Spleen (tissue), 11 donors: ENCODE measurements at regions not wholly inside any gene's neighbourhood (a gene's known extent, or its start where the extent isn't known, plus 50 kb on each side); places are given as distances from the start of the nearest gene placed in this dataset.
"Not testable (repeated sequence)": the region's sequence is repeated elsewhere in the genome, so short reads cannot be mapped to it uniquely, and the experiment has no call there.

Experiments used
- DNase-seq: peaks from one replicate; pipeline ENCODE4 v3.0.0-alpha.2; 2020
- H3K27ac ChIP-seq, 8 donors: fragments of 200-600 bp; sonication (generic) in 7 of 8; 1 replicate in 4 of 8; 2 replicates in 4 of 8; pipeline versions ENCODE4 v1.5.0 to v1.8.0; 2016 to 2021; ENCODE audit warnings: inconsistent platforms in 4 of 8, mild to moderate bottlenecking in 4 of 8, moderate library complexity in 1 of 8
- H3K27me3 ChIP-seq, 7 donors: fragments of 200-600 bp; sonication (generic) in 6 of 7; replicated peaks in 1 of 7; 1 replicate in 4 of 7; 2 replicates in 3 of 7; pipeline versions ENCODE4 v1.5.0 to v1.8.0; 2016 to 2021; ENCODE audit warnings: inconsistent platforms in 3 of 7, mild to moderate bottlenecking in 1 of 7
- H3K36me3 ChIP-seq, 6 donors: fragments of 200-600 bp; sonication (generic) in 5 of 6; 1 replicate in 4 of 6; 2 replicates in 2 of 6; pipeline versions ENCODE4 v1.5.0 to v1.8.0; 2016 to 2021; ENCODE audit warnings: inconsistent platforms in 2 of 6
- H3K4me1 ChIP-seq, 6 donors: fragments of 200-600 bp; sonication (generic) in 5 of 6; 1 replicate in 3 of 6; 2 replicates in 3 of 6; pipeline versions ENCODE4 v1.5.0 to v1.8.0; 2016 to 2021; ENCODE audit warnings: inconsistent platforms in 3 of 6
- H3K4me3 ChIP-seq, 8 donors: fragments of 200-600 bp; sonication (generic) in 7 of 8; 1 replicate in 4 of 8; 2 replicates in 4 of 8; pipeline versions ENCODE4 v1.5.0 to v1.8.0; 2016 to 2021; ENCODE audit warnings: inconsistent platforms in 4 of 8, mild to moderate bottlenecking in 4 of 8, moderate library complexity in 2 of 8
- H3K9me3 ChIP-seq, 8 donors: fragments of 200-600 bp; sonication (generic) in 7 of 8; 1 replicate in 4 of 8; 2 replicates in 4 of 8; pipeline versions ENCODE4 v1.5.0 to v1.8.0; 2016 to 2021; ENCODE audit warnings: inconsistent platforms in 4 of 8
- CTCF ChIP-seq, 11 experiments: fragments of 200-600 bp in 7 of 11; fragments of 450-650 bp in 4 of 11; sonication (generic) in 4 of 11; IDR thresholded peaks in 8 of 11; conservative IDR thresholded peaks in 3 of 11; 1 replicate in 7 of 11; 2 replicates in 4 of 11; pipeline versions ENCODE4 v1.4.0 to v1.8.0; 2016 to 2021; ENCODE audit warnings: antibody characterized with exemption in 11 of 11, inconsistent platforms in 4 of 11, mild to moderate bottlenecking in 1 of 11
- POLR2A ChIP-seq, 3 donors: fragments of 450-650 bp; IDR thresholded peaks; one replicate each; pipeline ENCODE4 v1.5.1; 2017; ENCODE audit warnings: antibody characterized with exemption in 3 of 3, mild to moderate bottlenecking in 1 of 3
- POLR2AphosphoS5 ChIP-seq, 3 donors: sonication (generic); formaldehyde crosslinking; IDR thresholded peaks; one replicate each; pipeline ENCODE4 v1.5.1; 2017; ENCODE audit warnings: antibody characterized with exemption in 3 of 3
- WGBS, 5 donors: extraction: QIAGEN DNeasy Blood & Tissue Kit in 3 of 5; methylation state at CpG; one replicate each; pipeline versions ENCODE4 v1.1.5 to v1.1.7; 2013 to 2018; 5-methylcytosine and 5-hydroxymethylcytosine counted together
- intact Hi-C: fragments of 100-400 bp; cut with DNase I; formaldehyde crosslinking; loops from one replicate; pipeline ENCODE4 v1.15.0; 2023; ENCODE audit warnings: low total_unique reads
- donor health status: healthy with polysubstance abuse.
- donor health status: DM: no; HTN: no; CAD: no; lungs with moderate emphysema.
- donor health status: DM: no; HTN: no; CAD: no.
- donor health status: Bipolar disorder and iron deficiency.
- donor health status: healthy.
- donor health status: DM: no; HTN: no; CAD: no.
- donor health status: DM: yes; HTN: yes; CAD: no.

- WGBS, 5 donors: 77 to 89% (median 83%) methylated on average over 3 of the region's 3 CpGs
- no peak for TF ChIP-seq POLR2AphosphoS5 (IDR thresholded peaks at IDR 0.05)
- no peak for TF ChIP-seq POLR2A (IDR thresholded peaks at IDR 0.05)
- no peak for TF ChIP-seq CTCF (IDR thresholded peaks at IDR 0.05 in 8 of 11, conservative IDR thresholded peaks at IDR 0.05 in 3 of 11)
- H3K4me1 ChIP-seq: no peaks in the 10 kb centered on the region
- no peak for DNase-seq
- intact Hi-C loops: no loop called here
- no peaks in the 10 kb centered on the region for H3K36me3 ChIP-seq
- H3K27me3 ChIP-seq: no peaks in the 10 kb centered on the region
- H3K27ac ChIP-seq: no peak overlapping the region
- H3K4me3 ChIP-seq: no peak overlapping the region
- peaks cover 0 to 4% (median 0%) of the 10 kb centered on the region in 8 donors for H3K9me3 ChIP-seq
Measured at GRCh38 chr13:66076417-66076816, 1153.7 kb downstream of the PCDH9 start.

- H3K36me3 ChIP-seq: no peaks in the 10 kb centered on the region
- no peak for TF ChIP-seq POLR2A (IDR thresholded peaks at IDR 0.05)
- TF ChIP-seq CTCF (IDR thresholded peaks at IDR 0.05 in 8 of 11, conservative IDR thresholded peaks at IDR 0.05 in 3 of 11): no peak
- TF ChIP-seq POLR2AphosphoS5 (IDR thresholded peaks at IDR 0.05): no peak
- H3K27me3 ChIP-seq: no peaks in the 10 kb centered on the region
- peaks cover 0 to 4% (median 0%) of the 10 kb centered on the region in 8 donors for H3K9me3 ChIP-seq
- no peak overlapping the region for H3K4me3 ChIP-seq
- intact Hi-C loops: no loop called here
- DNase-seq: no peak
- H3K27ac ChIP-seq: no peak overlapping the region
- no peaks in the 10 kb centered on the region for H3K4me1 ChIP-seq
- WGBS, 5 donors: 74 to 93% (median 86%) methylated on average over 4 of the region's 4 CpGs
Measured at GRCh38 chr13:66074018-66074615, 1156.0 kb downstream of the PCDH9 start.

GRCh38 chr13:66072097-66072496 is 1158.0 kb downstream of the PCDH9 start:
- H3K4me3 ChIP-seq, H3K27ac ChIP-seq, H3K9me3 ChIP-seq, H3K36me3 ChIP-seq, H3K27me3 ChIP-seq, H3K4me1 ChIP-seq, intact Hi-C loops, DNase-seq: not testable (repeated sequence)
- WGBS, 5 donors: 67 to 83% (median 77%) methylated on average over 2 of the region's 2 CpGs

GRCh38 chr13:66071608-66072007 is 1158.5 kb downstream of the PCDH9 start:
- Histone ChIP-seq H3K4me1 (no peaks in the 10 kb centered on the region), H3K4me3 (no peak overlapping the region), H3K36me3 (no peaks in the 10 kb centered on the region), H3K9me3 (peaks cover 0 to 4% (median 0%) of the 10 kb centered on the region in 8 donors), H3K27ac (no peak overlapping the region), H3K27me3 (no peaks in the 10 kb centered on the region)
- WGBS, 5 donors: 85 to 95% (median 90%) methylated on average over 8 of the region's 8 CpGs
- intact Hi-C loops: no loop called here
- no peak for TF ChIP-seq POLR2AphosphoS5 (IDR thresholded peaks at IDR 0.05)
- TF ChIP-seq POLR2A (IDR thresholded peaks at IDR 0.05): no peak
- TF ChIP-seq CTCF (IDR thresholded peaks at IDR 0.05 in 8 of 11, conservative IDR thresholded peaks at IDR 0.05 in 3 of 11): no peak
- DNase-seq: no peak

GRCh38 chr13:66071029-66071428 is 1159.1 kb downstream of the PCDH9 start:
- no peaks in the 10 kb centered on the region for H3K36me3 ChIP-seq
- TF ChIP-seq POLR2A (IDR thresholded peaks at IDR 0.05): no peak
- H3K4me1 ChIP-seq: no peaks in the 10 kb centered on the region
- DNase-seq: no peak
- H3K4me3 ChIP-seq: no peak overlapping the region
- H3K9me3 ChIP-seq: no peaks in the 10 kb centered on the region
- intact Hi-C loops: no loop called here
- H3K27me3 ChIP-seq: no peaks in the 10 kb centered on the region
- WGBS, 5 donors: 84 to 100% (median 92%) methylated on average over 2 of the region's 2 CpGs
- no peak overlapping the region for H3K27ac ChIP-seq
